CD4-positive, alpha-beta memory T cell (primary cell): ENCODE measurements at regions not wholly inside any gene's neighbourhood (a gene's known extent, or its start where the extent isn't known, plus 50 kb on each side); places are given as distances from the start of the nearest gene placed in this dataset.

ENCODE experiments used
- CTCF ChIA-PET: fragments of 350-600 bp; sonication (Branson Sonifier 250); formaldehyde crosslinking; loops from one replicate; lab custom pipeline; 2021; ENCODE audit warnings: inconsistent platforms; ENCODE audit not compliant: partially characterized antibody; lab: Charles Lee
- POLR2A ChIA-PET: fragments of 350-600 bp; sonication (Branson Sonifier 250); formaldehyde crosslinking; loops from one replicate; lab custom pipeline; 2021; ENCODE audit not compliant: partially characterized antibody; lab: Charles Lee
- DNase-seq, 5 donors: peaks; one replicate each; pipeline versions ENCODE4 v3.0.0 to v3.0.0-alpha.2; 2020 to 2022; ENCODE audit warnings: mixed read lengths in 1 of 5
- H3K27ac ChIP-seq: one replicate; pipeline ENCODE4 v1.7.0; 2013; ENCODE audit warnings: low read depth, low read length
- H3K27me3 ChIP-seq: 2 replicates; pipeline ENCODE4 v1.7.0; 2013; ENCODE audit warnings: mild to moderate bottlenecking, low read length, moderate library complexity; ENCODE audit not compliant: insufficient read depth
- H3K36me3 ChIP-seq: 2 replicates; pipeline ENCODE4 v1.7.0; 2013; ENCODE audit warnings: mild to moderate bottlenecking, low read length, moderate library complexity; ENCODE audit not compliant: insufficient read depth
- H3K4me1 ChIP-seq: 2 replicates; pipeline ENCODE4 v1.7.0; 2013; ENCODE audit warnings: mild to moderate bottlenecking, low read length, moderate library complexity; ENCODE audit not compliant: insufficient read depth
- H3K4me3 ChIP-seq, 2 donors: one replicate each; pipeline ENCODE4 v1.7.0; 2013; ENCODE audit warnings: low read length in 2 of 2, mild to moderate bottlenecking in 1 of 2
- H3K9me3 ChIP-seq, 2 donors: one replicate each; pipeline ENCODE4 v1.7.0; 2013; ENCODE audit warnings: low read length in 2 of 2, control low read depth in 1 of 2; ENCODE audit not compliant: control insufficient read depth in 1 of 2
- H3K27ac Mint-ChIP-seq, 7 donors: one replicate each; pipeline ENCODE4 v1.8.0; 2020 to 2021; ENCODE audit warnings: mixed read lengths in 7 of 7, mild to moderate bottlenecking in 6 of 7, inconsistent platforms in 3 of 7, moderate library complexity in 3 of 7
- H3K27me3 Mint-ChIP-seq, 2 donors: one replicate each; pipeline ENCODE4 v1.8.0; 2020 to 2021; ENCODE audit warnings: mixed read lengths in 2 of 2
- H3K36me3 Mint-ChIP-seq, 2 donors: one replicate each; pipeline ENCODE4 v1.8.0; 2020 to 2021; ENCODE audit warnings: mixed read lengths in 2 of 2, inconsistent platforms in 1 of 2, mild to moderate bottlenecking in 1 of 2
- H3K4me1 Mint-ChIP-seq, 4 donors: one replicate each; pipeline ENCODE4 v1.8.0; 2020 to 2021; ENCODE audit warnings: mixed read lengths in 4 of 4, mild to moderate bottlenecking in 1 of 4
- H3K4me3 Mint-ChIP-seq, 8 donors: one replicate each; pipeline ENCODE4 v1.8.0; 2020 to 2021; ENCODE audit warnings: mixed read lengths in 8 of 8, mild to moderate bottlenecking in 7 of 8, moderate library complexity in 6 of 8, inconsistent platforms in 3 of 8
- H3K9me3 Mint-ChIP-seq, 8 donors: one replicate each; pipeline ENCODE4 v1.8.0; 2020 to 2021; ENCODE audit warnings: mixed read lengths in 8 of 8, mild to moderate bottlenecking in 5 of 8, inconsistent platforms in 3 of 8, moderate library complexity in 1 of 8
- intact Hi-C: fragments of 100-400 bp; cut with micrococcal nuclease; formaldehyde crosslinking; loops from one replicate; pipeline ENCODE4 v1.15.1; 2023

DNA sequence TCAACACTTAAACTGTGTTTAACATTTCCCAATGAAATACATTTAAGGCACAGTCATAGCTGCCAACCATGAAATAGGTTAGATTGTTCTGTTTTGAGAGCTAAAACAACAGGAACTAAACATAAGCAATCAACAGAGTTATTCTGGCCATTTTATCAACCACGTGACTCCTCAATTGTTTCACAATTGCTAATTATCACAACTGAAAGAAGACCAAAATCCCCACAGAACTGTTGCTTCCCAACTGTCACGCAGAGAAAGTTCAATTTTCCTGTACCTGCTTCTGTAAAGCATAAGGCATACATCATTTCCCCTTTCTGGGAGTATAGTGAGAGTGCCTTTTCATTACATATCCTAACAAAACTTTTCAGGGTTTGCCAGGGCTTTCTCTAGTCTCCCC, 248.6 kb downstream of the EPHA4 start:
- H3K27ac ChIP-seq = no peak overlapping the region
- Mint-ChIP-seq H3K4me3 (no peak overlapping the region), H3K27me3 (peaks cover 5 to 8% of the 10 kb centered on the region in 2 donors), H3K4me1 (peaks cover 0 to 1% (median 0%) of the 10 kb centered on the region in 4 donors), H3K9me3 (peaks cover 0 to 2% (median 0%) of the 10 kb centered on the region in 8 donors), H3K27ac (no peak overlapping the region), H3K36me3 (no peaks in the 10 kb centered on the region)
- H3K36me3 ChIP-seq = no peaks in the 10 kb centered on the region
- H3K9me3 ChIP-seq = no peaks in the 10 kb centered on the region
- H3K27me3 ChIP-seq = no peaks in the 10 kb centered on the region
- no peak overlapping the region for H3K4me3 ChIP-seq
- ChIA-PET CTCF (no interaction called here), POLR2A (no interaction called here)
- intact Hi-C loops = no loop called here
- no peak for DNase-seq
- H3K4me1 ChIP-seq = no peaks in the 10 kb centered on the region

GRCh38 chr2:221330436-221330835, 241.7 kb downstream of the EPHA4 start:
- intact Hi-C loops = no loop called here
- H3K4me3 Mint-ChIP-seq = no peak overlapping the region
- H3K36me3 ChIP-seq = no peaks in the 10 kb centered on the region
- H3K4me1 ChIP-seq = no peaks in the 10 kb centered on the region
- ChIA-PET POLR2A (no interaction called here), CTCF (no interaction called here)
- H3K27ac Mint-ChIP-seq = no peak overlapping the region
- H3K27me3 Mint-ChIP-seq = peaks cover 4 to 5% of the 10 kb centered on the region in 2 donors
- H3K36me3 Mint-ChIP-seq = no peaks in the 10 kb centered on the region
- H3K27me3 ChIP-seq = no peaks in the 10 kb centered on the region
- H3K9me3 Mint-ChIP-seq = peaks cover 2 to 13% (median 8%) of the 10 kb centered on the region in 8 donors
- H3K27ac ChIP-seq = no peak overlapping the region
- DNase-seq = no peak
- no peak overlapping the region for H3K4me3 ChIP-seq
- H3K9me3 ChIP-seq = no peaks in the 10 kb centered on the region
- no peaks in the 10 kb centered on the region for H3K4me1 Mint-ChIP-seq

- no peak for DNase-seq
- Histone ChIP-seq H3K27ac (no peak overlapping the region), H3K36me3 (no peaks in the 10 kb centered on the region), H3K9me3 (no peaks in the 10 kb centered on the region), H3K4me1 (no peaks in the 10 kb centered on the region), H3K27me3 (no peaks in the 10 kb centered on the region), H3K4me3 (no peak overlapping the region)
- CTCF ChIA-PET = no interaction called here
- intact Hi-C loops = no loop called here
- peaks cover 4 to 7% of the 10 kb centered on the region in 2 donors for H3K27me3 Mint-ChIP-seq
- H3K4me3 Mint-ChIP-seq = no peak overlapping the region
- no peak overlapping the region for H3K27ac Mint-ChIP-seq
- H3K36me3 Mint-ChIP-seq = no peaks in the 10 kb centered on the region
- POLR2A ChIA-PET = no interaction called here
- H3K9me3 Mint-ChIP-seq = peaks cover 2 to 13% (median 7%) of the 10 kb centered on the region in 8 donors
- H3K4me1 Mint-ChIP-seq = no peaks in the 10 kb centered on the region
These were observed 237.5 kb downstream of the EPHA4 start for GRCh38 chr2:221334481-221335218.

DNA sequence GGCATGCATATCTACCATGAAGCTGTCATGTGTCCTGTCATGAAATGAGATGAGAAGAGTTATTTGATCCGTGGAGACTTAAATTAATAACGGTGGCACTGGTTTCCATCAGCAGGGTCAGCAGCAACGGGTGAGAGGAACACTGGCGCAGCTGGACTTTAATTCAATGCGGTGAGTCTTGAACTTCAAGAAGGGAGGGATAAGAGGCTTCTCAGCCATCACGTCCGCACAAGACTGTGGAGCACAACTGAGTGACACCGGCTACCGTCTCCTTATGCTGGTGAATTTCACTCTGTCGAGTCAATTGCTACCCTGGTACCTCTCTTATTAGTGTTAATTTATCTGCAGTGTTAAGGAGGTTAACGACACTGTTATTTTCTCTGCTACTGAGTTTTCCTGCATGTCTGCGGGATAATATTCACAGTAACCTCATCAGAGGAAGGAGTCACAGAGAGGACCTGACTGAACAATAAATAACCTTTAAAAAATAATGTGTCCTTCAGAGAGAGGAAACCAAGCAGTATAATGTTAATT, 236.8 kb downstream of the EPHA4 start:
- Histone ChIP-seq H3K27ac (no peak overlapping the region), H3K4me1 (no peaks in the 10 kb centered on the region), H3K36me3 (no peaks in the 10 kb centered on the region), H3K27me3 (no peaks in the 10 kb centered on the region), H3K9me3 (no peaks in the 10 kb centered on the region), H3K4me3 (no peak overlapping the region)
- ChIA-PET POLR2A (no interaction called here), CTCF (no interaction called here)
- intact Hi-C loops = no loop called here
- no peaks in the 10 kb centered on the region for H3K36me3 Mint-ChIP-seq
- peaks cover 2 to 13% (median 7%) of the 10 kb centered on the region in 8 donors for H3K9me3 Mint-ChIP-seq
- peaks cover 7% of the 10 kb centered on the region in 2 donors for H3K27me3 Mint-ChIP-seq
- no peak overlapping the region for H3K4me3 Mint-ChIP-seq
- no peak overlapping the region for H3K27ac Mint-ChIP-seq
- no peaks in the 10 kb centered on the region for H3K4me1 Mint-ChIP-seq
- DNase-seq = no peak

DNA sequence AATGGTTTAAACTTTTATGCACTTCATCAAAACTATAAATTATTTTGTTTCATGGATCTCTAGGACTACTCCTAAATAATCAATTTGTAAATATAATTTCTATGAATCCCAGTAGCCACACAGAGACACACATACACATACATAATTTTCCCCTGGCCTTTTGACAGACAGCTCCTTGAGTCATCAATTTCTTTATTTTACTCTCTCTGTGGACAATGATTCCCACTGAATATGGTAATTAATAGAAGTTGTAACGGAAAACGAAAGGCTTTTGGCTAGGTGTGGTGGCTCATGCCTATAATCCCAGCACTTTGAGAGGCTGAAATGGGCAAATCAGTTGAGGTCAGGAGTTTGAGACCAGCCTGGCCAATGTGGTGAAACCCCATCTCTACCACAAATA, 235.1 kb downstream of the EPHA4 start:
- H3K4me1 ChIP-seq = no peaks in the 10 kb centered on the region
- H3K4me3 ChIP-seq = no peak overlapping the region
- DNase-seq = no peak
- Mint-ChIP-seq H3K9me3 (peaks cover 0 to 6% (median 3%) of the 10 kb centered on the region in 8 donors), H3K27ac (no peak overlapping the region), H3K36me3 (no peaks in the 10 kb centered on the region), H3K27me3 (peaks cover 7% of the 10 kb centered on the region in 2 donors), H3K4me1 (no peaks in the 10 kb centered on the region), H3K4me3 (no peak overlapping the region)
- ChIA-PET POLR2A (no interaction called here), CTCF (no interaction called here)
- intact Hi-C loops = no loop called here
- H3K27ac ChIP-seq = no peak overlapping the region
- no peaks in the 10 kb centered on the region for H3K36me3 ChIP-seq
- H3K9me3 ChIP-seq = no peaks in the 10 kb centered on the region
- no peaks in the 10 kb centered on the region for H3K27me3 ChIP-seq

- Histone ChIP-seq H3K4me3 (no peak overlapping the region), H3K36me3 (no peaks in the 10 kb centered on the region), H3K27ac (no peak overlapping the region), H3K4me1 (no peaks in the 10 kb centered on the region), H3K9me3 (no peaks in the 10 kb centered on the region), H3K27me3 (no peaks in the 10 kb centered on the region)
- Mint-ChIP-seq H3K4me3 (no peak overlapping the region), H3K27me3 (peaks cover 6 to 7% of the 10 kb centered on the region in 2 donors), H3K9me3 (no peaks in the 10 kb centered on the region), H3K36me3 (no peaks in the 10 kb centered on the region), H3K27ac (no peak overlapping the region), H3K4me1 (no peaks in the 10 kb centered on the region)
- intact Hi-C loops = no loop called here
- ChIA-PET POLR2A (no interaction called here), CTCF (no interaction called here)
- DNase-seq = no peak
These were observed 234.0 kb downstream of the EPHA4 start for GRCh38 chr2:221337957-221338685.

DNA sequence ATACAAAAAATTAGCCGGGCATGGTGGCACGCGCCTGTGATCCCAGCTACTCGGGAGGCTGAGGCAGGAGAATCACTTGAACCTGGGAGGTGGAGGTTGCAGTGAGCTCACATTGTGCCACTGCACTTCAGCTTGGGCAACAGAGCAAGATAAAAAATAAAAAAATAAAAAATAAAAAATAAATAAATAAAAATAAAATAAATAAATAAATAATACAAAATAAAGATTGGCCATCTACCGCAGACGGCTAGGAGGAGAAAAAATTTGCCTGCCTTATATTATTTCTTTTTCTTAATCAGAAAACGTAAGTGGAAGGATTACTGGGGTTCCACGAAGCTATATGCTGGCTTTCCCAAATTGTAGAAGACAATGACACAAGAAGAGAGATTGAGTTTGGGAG, 229.7 kb downstream of the EPHA4 start:
- H3K36me3 Mint-ChIP-seq = no peaks in the 10 kb centered on the region
- DNase-seq = no peak
- H3K4me3 ChIP-seq = no peak overlapping the region
- no peaks in the 10 kb centered on the region for H3K36me3 ChIP-seq
- peaks cover 2 to 8% of the 10 kb centered on the region in 2 donors for H3K27me3 Mint-ChIP-seq
- H3K27ac Mint-ChIP-seq = no peak overlapping the region
- CTCF ChIA-PET = no interaction called here
- H3K4me1 Mint-ChIP-seq = no peaks in the 10 kb centered on the region
- POLR2A ChIA-PET = no interaction called here
- no peak overlapping the region for H3K27ac ChIP-seq
- H3K9me3 ChIP-seq = no peaks in the 10 kb centered on the region
- peaks cover 0 to 2% (median 0%) of the 10 kb centered on the region in 8 donors for H3K9me3 Mint-ChIP-seq
- no peaks in the 10 kb centered on the region for H3K27me3 ChIP-seq
- no peak overlapping the region for H3K4me3 Mint-ChIP-seq
- H3K4me1 ChIP-seq = no peaks in the 10 kb centered on the region
- intact Hi-C loops = no loop called here
